Glomerular endothelial cell (primary cell): ENCODE measurements at regions not wholly inside any gene's neighbourhood (a gene's known extent, or its start where the extent isn't known, plus 50 kb on each side); places are given as distances from the start of the nearest gene placed in this dataset.
"Not testable (repeated sequence)": the region's sequence is repeated elsewhere in the genome, so short reads cannot be mapped to it uniquely, and the experiment has no call there.

ENCODE experiments used
- DNase-seq: peaks from one replicate; pipeline ENCODE4 v3.0.0-alpha.2; 2011; ENCODE audit warnings: low read depth, low spot score; ENCODE audit errors: extremely low read depth

DNA sequence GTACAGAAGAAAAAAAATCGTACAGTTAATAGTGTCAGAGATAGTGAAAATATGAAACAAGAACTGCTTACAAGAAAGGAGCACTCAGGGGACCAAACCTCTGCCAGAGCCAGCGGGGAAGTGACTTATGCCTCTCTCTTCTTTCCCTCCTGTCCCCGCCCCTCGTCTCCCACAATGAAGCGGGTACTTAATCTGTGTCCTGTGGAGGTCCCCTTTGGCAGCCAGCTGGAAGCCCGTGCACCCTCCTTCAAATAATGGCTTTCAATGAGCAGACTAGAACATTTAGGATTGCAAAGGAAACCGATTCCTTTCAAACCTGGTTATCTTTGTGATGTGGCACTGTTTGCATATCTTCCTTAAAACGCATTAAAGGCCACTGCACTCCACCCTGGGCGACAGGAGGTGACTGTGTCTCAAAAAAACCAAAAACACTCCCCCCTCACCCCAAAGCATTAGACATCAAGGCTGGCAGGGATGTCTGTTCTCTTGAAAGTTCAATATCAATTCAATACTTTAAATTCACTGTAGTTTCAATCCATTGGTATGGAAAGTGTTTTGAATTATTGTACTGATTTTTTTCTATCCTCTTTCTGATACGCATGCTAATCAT lies 51.7 kb downstream of the PPIAL4C start:
- not testable (repeated sequence) for DNase-seq

DNA sequence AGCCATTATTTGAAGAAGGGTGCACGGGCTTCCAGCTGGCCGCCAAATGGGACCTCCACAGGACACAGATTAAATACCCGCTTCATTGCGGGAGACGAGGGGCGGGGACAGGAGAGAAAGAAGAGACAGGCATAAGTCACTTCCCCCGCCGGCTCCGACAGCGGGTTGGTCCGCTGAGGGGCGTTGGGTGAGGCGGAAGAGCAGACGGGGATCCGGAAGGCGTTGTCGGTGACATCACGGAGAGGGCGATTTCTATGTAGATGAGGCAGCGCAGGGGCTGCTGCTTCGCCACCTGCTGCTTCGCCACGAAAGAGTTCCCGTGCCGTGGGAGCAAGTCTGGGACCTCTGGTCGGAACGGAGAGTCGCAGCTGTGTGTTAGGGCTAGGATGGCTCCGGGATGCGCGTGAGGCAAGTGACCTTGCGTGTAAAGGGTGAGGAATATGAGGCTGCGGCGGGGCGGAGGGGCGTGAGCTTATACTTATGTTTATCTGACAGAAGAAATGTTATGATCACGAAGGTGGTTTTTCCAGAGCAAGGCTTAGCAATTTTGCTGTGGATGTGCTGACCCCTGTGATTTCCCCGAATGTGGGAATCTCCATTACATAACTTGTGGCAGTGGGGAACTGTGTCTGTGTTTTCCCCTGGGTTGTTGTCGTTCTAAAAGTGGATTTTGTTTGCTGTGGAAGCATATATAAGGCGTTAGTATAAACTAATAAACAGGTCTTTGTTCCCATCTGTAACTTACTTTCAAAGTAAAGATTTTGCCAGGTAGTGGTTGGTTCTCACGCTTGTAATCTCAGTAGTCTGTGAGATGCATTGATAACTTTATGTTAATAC lies 52.9 kb downstream of the PPIAL4C start:
- DNase-seq = peak; percentile 54

DNA sequence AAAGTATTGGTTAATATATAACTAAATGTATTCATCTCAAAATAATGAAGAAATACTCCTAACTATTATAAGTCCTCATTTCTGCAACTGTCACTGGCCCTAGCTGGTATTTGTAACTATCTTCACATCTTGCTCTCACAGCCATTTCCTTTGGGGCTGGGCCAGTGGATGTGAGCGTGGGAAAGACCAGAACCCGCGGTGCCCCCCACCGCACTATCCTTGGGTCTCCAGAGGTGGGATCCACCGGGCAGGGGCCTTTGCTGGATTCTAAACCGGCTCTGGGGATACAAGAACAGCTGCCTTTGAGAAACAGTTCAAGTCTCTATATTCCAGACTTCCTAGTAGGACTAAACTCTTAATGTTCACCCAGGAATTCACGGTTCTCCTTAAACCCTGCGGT lies 54.8 kb downstream of the PPIAL4C start:
- not testable (repeated sequence) for DNase-seq

DNA sequence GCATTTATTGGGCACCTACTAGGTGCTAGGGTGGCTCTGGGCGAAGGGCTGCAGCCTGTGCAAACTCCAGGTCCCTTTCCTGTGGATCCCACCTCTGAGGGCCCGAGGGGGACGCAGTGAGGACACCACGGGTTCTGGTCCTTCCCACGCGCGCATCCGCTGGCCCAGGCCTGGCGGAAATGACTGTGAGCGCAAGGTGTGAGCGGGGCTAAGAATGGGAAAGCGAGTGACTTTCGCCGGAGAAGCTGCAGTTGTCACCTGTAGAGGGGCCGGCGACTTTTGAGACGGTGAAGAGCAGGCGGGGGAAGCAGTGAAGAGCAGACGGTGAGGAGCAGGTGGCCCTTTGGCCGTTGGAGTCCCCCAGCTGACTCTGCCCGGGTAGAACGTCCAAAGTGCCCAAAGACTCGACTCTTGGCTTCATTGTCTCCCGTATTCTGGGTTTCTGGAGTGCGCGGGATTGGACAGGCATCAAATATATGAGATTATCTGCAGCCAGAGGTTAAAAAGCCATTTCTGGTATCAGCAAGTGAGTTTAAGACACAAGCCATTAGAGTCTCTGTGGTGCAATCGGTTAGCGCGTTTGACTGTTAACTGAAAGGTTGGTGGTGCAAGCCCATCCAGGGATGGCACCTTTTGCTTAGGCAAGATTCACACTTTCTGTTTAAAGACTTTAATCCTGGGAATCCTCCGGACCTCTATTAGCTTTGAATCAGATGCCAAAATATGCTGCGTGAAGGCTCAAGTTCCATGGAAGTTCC lies 55.4 kb downstream of the PPIAL4C start:
- DNase-seq = not testable (repeated sequence)

DNA sequence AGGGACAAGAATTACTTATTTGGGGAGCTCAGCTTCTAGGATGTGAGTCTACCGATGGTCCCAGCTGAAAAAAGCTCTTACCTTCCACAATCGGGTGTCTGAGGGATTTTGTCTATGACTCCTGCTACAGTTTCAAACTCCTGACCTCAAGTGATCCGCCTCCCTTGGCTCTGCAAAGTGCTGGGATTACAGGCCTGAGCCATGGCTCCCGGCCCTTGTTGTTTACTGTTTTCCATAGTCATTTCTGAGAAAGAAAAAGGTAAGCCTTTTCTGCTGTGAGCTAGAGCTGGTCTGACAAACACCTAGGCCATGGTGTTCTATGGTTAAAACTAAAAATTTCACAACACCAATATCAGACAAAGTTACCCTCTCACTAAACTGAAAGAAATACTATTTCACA lies 57.5 kb downstream of the PPIAL4C start:
- DNase-seq = not testable (repeated sequence)

DNA sequence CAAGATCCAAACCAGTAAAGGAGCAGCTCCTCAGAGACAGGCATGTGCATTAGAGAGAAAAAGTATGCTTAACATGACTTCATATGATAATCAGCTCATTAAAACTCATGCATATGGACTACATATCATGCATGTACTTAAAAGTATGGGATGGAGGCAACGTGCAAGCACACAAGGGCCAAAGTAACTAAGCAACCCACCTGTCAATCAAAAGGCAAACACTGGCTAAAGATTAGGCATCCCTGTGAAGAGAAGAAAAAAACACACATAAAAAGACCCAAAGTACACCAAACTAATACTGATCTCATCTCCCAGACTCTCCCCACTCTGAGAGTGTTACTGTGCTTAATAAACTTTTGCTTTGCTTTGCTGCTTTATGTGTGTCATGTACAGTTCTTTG lies 61.2 kb downstream of the PPIAL4C start:
- not testable (repeated sequence) for DNase-seq

DNA sequence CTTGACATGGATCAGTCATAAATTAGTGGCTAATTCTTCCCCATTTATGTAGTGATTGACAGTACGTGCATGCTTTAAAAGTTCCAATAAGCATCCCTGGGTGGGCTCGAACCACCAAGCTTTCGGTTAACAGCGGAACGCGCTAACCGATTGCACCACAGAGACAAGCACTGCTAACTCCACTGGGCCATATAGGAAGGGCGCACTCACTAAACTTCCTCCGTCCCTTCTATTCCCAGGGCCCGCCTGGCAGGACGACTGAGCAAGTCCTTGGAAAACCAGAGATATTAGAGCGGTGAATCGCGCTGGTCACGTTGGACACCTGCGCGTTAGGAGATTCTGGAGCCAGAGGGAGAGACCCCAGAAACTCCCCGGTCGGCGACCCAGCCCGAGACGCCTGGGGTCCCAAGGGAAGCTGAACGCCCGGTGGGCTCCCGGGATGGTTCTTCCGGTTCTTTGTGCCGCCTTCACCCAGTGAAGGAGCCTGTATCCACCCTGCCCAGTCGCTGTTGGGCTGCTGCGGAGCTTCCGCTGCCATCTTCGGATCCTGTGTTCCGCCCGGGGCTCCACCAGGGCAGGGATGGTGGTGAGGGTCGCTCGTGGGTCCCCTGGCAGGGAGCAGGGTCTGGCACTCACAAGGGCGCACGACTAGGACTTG lies 62.8 kb downstream of the PPIAL4C start:
- DNase-seq = not testable (repeated sequence)

DNA sequence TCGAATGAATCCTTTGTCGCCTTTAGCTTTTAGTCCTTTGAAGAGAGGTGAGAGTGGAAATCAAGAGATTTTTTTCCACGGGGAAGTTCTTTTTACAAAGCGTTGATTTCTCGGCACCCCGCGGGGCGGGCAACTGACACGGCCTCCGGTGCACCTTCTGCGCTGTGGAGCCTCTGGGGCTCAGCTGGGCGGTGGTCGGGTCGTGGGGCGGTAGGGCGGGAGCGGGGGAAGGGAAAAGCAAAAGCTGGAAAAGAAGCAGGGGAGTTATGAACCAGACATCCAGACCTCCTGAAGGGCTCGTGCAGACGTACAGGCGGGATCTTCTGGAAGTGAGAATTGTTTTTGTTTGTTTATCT lies 63.3 kb downstream of the PPIAL4C start:
- DNase-seq = not testable (repeated sequence)

DNA sequence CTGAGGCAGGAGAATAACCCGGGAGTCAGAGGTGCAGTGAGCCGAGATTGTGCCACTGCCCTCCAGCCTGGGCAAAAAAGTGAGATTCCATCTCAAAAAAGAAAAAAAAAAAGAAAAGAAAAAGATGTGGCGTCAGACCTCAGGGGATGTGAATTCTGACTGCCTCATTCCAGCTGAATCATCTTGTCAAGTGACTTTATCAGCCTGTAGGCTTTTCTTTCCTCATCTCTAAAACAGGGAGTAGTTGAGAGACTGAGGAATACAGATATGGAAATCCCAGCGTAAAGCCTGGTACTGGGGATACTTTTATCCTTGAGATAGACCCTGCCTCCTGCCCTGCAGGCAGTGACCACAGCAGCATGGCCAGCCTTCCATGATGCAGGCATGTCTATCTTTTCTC lies 74.1 kb downstream of the PPIAL4C start:
- DNase-seq = not testable (repeated sequence)

DNA sequence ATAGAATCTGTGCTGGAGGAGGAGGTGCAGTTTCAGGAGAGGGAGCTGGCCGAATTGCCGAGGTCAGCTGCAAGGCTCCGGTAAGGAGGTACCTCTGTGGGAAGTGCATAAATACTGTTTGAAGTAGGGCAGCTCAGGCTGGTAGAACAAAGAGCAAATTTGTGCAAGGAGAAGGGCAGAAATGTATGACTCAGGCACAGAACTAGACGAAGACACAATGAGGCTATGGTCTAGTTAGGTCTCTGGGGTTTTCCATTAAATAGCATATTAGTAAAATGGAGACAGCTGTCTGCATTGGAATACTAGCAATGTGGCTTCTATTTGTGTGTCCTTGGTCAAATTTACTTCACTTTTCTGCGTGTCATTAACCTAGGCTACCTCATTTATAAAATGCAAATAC lies 74.5 kb downstream of the PPIAL4C start:
- DNase-seq = not testable (repeated sequence)

DNA sequence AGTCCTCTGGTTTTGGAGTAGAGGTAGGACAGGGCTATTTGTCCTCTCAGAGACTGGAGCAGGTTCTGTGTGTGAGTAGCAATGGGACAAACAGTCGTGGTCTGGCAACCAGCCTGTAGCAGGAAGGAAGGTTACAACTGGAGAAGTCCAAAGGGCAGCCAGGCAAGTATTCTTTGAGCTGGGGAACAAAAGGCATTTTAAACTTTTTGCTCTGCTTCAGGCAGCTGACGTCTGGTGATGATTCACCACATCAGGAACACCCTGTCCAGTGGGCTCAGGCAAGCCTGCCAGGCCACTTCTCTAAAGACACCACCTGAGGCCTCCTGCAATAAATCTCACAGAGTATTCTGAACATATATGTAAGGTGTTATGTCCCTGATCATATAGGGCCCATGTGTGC lies 81.0 kb downstream of the PPIAL4C start:
- not testable (repeated sequence) for DNase-seq

DNA sequence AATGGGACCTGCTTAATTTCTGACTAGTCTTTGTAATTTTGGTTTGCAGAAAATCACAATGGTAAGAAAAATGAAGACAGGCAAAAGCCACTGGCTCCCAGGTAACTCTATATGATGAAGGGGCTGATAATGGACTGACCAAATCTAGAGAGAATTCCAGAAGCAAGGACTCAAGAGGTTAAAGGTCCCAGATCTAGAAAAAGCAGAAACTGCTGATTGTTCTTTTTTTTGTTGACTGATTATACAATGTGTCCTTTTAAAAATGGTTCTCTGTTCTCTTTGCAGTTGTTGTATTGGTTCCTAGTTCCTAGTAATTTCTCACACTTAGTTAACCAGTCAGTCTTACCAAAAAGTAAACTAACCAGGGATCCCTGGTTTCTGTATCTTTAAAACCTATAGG lies 81.4 kb downstream of the PPIAL4C start:
- DNase-seq = not testable (repeated sequence)

DNA sequence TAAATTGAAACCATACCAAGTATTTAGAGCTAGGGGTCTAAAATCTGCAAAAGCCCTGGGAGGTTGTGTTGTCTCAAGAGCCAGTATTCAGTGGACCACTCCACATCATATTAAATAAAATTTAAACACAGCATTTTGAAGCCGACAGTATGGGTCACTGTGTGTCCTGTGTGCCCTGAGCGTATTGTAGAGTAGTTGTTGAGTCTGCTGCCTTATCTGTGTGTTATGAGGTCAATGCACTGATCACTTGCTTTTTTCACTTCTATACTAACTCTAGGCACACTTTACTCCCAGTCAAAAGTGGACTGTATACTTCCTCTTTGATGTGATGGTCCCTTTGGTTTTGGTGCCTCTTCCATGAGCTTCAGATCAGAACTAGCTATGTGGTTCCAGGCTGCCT lies 81.9 kb downstream of the PPIAL4C start:
- DNase-seq = not testable (repeated sequence)

DNA sequence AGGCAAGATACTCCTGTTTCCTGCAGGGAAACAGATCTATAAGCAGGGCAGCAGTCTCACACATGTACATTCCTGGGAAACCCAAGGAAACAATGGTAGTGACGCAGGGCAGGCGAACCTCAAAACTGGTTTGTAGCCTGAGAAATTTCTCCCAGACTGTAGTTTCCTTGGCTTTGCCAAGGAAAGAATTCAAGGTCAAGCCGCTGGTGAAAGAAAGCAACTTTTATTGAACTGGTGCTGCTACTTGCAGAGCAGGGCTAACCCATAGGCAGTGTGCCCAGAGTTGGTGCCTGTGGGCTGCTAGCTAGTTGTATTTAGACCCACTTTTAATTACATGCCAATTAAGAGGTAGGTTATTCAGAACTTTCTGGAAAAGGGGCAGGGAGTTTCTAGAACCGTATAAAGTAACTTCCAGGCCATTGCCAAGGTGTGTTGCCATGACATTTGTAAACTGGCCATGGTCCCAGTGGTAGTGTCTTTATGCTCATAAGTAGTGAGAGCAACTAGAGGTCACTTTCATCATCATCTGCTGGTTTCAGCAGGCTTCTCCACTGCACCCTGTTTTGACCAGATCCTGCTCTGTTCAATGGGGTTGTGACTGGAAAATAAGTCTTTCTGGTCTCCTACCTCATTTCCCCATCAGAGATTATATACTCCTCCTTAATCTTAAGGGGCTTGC lies 89.7 kb downstream of the PPIAL4C start:
- not testable (repeated sequence) for DNase-seq

DNA sequence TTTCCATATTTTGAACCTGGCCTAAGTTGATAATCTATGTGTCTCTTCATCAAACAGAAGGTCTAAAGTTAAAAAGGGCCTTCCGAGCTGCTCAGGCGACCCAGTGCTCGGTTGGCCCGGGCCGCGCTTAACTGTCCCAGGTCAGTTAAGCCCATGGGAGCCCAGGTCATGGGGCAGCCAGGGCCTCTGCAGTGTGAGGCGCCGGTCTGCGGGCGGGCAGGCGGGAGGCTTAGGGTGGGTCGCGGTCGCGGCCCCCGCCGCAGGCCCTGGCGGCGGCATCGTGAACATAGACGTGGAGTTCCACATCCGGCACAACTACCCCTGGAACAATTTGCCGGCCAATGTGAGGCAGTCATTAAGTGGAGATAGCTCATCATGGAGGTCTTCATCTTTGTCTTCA lies 91.3 kb downstream of the PPIAL4C start:
- not testable (repeated sequence) for DNase-seq

DNA sequence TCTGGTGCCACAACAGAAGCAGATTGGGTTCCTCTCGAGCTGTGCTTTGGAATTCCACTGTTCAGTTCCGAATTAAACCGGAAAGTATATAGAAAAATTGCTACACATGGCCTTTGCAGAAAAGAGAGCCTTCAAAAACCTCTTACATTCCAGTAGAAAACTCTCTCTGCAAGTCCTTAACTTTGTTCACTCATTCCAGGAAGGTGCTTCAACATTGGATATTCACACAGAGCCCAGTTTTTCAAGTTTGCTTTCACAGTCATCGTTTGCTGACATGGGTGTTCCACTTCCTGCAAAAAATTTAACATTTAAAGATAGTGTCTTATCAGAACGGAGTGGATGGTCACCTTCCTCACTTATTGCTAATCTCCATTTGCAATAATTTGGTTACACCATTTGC lies 93.7 kb downstream of the PPIAL4C start:
- not testable (repeated sequence) for DNase-seq

DNA sequence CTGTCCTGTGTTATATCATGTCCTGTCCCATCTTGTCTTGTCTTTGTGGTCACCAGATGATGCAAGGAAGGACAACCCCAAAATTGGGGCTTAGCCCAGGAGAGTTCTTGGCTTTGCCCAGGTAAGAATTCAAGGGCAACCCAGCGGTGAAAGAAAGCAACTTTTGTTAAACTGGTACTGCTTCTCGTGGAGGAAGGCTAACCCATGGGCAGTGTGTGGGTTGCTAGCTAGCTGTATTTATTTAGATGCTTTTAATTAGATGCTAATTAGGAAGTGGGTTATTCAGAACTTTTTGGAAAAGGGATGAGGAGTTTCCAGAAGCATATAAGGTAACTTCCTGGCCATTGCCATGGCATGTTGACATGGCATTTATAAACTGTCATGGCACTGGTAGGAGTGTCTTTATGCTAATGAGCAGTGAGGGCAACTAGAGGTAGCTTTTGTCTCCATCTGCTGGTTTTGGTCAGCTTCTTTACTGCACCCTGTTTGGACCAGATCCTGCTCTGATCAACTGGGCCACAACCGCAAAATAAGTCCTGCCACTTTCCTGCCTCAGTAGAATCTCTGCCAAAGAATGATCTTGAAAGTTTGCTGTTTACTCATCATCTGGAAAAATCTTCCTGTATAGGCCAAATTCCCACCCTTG lies 95.8 kb upstream of the FCGR1A start:
- DNase-seq = not testable (repeated sequence)

DNA sequence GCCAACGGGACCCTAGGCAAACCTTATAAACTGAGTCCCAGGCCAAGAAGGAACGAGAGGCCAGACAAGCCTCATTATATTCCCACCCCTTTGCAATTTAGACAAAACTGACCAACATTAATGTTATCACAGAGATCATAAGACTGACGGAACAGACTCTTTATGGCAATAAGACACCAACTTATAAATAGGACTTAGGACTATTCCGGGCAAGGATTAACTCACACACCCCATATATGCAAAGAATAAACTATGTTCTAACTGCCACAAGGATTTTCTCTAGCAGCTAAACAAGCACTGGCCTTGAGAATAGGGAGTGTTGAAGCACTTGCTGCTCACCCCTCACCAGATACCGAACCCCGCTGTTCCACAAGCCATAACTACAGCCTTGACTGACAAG lies 91.1 kb upstream of the FCGR1A start:
- not testable (repeated sequence) for DNase-seq

DNA sequence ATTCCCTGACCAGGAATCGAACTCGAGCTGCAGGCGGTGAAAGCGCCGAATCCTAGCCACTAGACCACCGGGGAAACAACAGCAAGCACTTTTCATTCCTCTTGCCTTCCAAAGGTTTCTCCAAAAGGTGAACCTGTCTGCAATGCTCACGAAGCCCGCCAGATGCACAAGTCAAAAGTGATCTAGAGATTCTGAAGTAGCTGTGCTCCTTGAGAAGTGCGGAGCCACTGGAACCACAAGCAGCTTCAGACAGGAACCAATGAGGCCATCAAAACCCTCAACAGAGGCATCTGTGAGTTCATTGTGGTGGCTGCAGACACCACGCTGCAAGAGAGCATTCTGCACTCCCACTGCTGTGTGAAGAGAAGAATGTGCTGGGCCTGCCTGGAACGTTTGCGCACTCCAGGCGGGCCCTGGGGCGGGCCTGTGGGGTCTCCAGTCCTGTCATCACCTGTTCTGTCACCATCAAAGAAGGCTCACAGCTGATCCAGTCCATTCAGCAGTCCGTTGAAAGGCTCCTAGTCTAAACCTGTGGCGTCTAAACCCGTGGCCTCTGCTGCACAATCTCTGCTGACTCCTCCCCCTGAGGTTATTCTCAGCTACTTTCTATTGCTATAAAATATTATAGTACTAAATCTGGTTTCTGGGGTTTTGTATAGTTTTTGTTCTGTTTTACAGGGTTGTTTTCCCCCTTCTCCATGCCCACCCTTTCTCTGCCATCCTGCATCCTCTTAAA lies 89.5 kb upstream of the FCGR1A start:
- not testable (repeated sequence) for DNase-seq
